ENCODE measurements at regions not wholly inside any gene's neighbourhood (a gene's known extent, or its start where the extent isn't known, plus 50 kb on each side); places are given as distances from the start of the nearest gene placed in this dataset.

- no peak for TF ChIP-seq EZH2 (IDR thresholded peaks at IDR 0.05; ENCODE audit: low read length, unreplicated experiment)
- TF ChIP-seq, protein P1, sequence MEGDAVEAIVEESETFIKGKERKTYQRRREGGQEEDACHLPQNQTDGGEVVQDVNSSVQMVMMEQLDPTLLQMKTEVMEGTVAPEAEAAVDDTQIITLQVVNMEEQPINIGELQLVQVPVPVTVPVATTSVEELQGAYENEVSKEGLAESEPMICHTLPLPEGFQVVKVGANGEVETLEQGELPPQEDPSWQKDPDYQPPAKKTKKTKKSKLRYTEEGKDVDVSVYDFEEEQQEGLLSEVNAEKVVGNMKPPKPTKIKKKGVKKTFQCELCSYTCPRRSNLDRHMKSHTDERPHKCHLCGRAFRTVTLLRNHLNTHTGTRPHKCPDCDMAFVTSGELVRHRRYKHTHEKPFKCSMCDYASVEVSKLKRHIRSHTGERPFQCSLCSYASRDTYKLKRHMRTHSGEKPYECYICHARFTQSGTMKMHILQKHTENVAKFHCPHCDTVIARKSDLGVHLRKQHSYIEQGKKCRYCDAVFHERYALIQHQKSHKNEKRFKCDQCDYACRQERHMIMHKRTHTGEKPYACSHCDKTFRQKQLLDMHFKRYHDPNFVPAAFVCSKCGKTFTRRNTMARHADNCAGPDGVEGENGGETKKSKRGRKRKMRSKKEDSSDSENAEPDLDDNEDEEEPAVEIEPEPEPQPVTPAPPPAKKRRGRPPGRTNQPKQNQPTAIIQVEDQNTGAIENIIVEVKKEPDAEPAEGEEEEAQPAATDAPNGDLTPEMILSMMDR (conservative IDR thresholded peaks at IDR 0.05; ENCODE audit: low read depth, low read length), result no peak
- TF ChIP-seq EZH2phosphoT487 (IDR thresholded peaks at IDR 0.05; ENCODE audit: borderline replicate concordance, low read length), result no peak
Observed at GRCh38 chr15:91515188-91515754, 338.2 kb upstream of the SLCO3A1 start.
